Omental fat pad (tissue), 3 donors: ENCODE measurements at regions not wholly inside any gene's neighbourhood (a gene's known extent, or its start where the extent isn't known, plus 50 kb on each side); places are given as distances from the start of the nearest gene placed in this dataset.

Source experiments
- ATAC-seq: fragments of 150-250 bp; one replicate; pipeline ENCODE4 v1.9.1; 2016; ENCODE audit warnings: mild to moderate bottlenecking, moderate library complexity; ENCODE audit not compliant: low FRiP score
- DNase-seq: peaks from one replicate; pipeline ENCODE4 v3.0.0-alpha.2; 2019; ENCODE audit warnings: low spot score
- CTCF ChIP-seq, 3 donors: fragments of 450-650 bp; IDR thresholded peaks; one replicate each; pipeline ENCODE4 v1.5.1; 2016 to 2017; ENCODE audit warnings: antibody characterized with exemption in 3 of 3, mild to moderate bottlenecking in 3 of 3, moderate library complexity in 2 of 3

- no peak for TF ChIP-seq CTCF (IDR thresholded peaks at IDR 0.05)
- ATAC-seq (no peak), DNase-seq (no peak)
These were observed 292.1 kb downstream of the STIM2 start for GRCh38 chr4:27152703-27153102.

GRCh38 chr4:27154706-27155105, 294.1 kb downstream of the STIM2 start:
- no peak for TF ChIP-seq CTCF (IDR thresholded peaks at IDR 0.05)
- ATAC-seq (no peak), DNase-seq (no peak)

GRCh38 chr4:27161191-27161590, 300.6 kb downstream of the STIM2 start:
- ATAC-seq = no peak
- TF ChIP-seq CTCF (IDR thresholded peaks at IDR 0.05) = no peak
- DNase-seq = no peak

GRCh38 chr4:27168783-27169182, 308.1 kb downstream of the STIM2 start:
- TF ChIP-seq CTCF (IDR thresholded peaks at IDR 0.05) = no peak
- DNase-seq (no peak), ATAC-seq (no peak)

GRCh38 chr4:27173280-27173679, 312.6 kb downstream of the STIM2 start:
- no peak for ATAC-seq
- no peak for TF ChIP-seq CTCF (IDR thresholded peaks at IDR 0.05)
- DNase-seq = no peak

GRCh38 chr4:27176400-27176799, 315.8 kb downstream of the STIM2 start:
- DNase-seq = no peak
- no peak for ATAC-seq
- TF ChIP-seq CTCF (IDR thresholded peaks at IDR 0.05) = no peak

GRCh38 chr4:27176881-27177280, 316.2 kb downstream of the STIM2 start:
- no peak for TF ChIP-seq CTCF (IDR thresholded peaks at IDR 0.05)
- ATAC-seq (no peak), DNase-seq (no peak)
